ENCODE measurements at regions not wholly inside any gene's neighbourhood (a gene's known extent, or its start where the extent isn't known, plus 50 kb on each side); places are given as distances from the start of the nearest gene placed in this dataset.

DNA sequence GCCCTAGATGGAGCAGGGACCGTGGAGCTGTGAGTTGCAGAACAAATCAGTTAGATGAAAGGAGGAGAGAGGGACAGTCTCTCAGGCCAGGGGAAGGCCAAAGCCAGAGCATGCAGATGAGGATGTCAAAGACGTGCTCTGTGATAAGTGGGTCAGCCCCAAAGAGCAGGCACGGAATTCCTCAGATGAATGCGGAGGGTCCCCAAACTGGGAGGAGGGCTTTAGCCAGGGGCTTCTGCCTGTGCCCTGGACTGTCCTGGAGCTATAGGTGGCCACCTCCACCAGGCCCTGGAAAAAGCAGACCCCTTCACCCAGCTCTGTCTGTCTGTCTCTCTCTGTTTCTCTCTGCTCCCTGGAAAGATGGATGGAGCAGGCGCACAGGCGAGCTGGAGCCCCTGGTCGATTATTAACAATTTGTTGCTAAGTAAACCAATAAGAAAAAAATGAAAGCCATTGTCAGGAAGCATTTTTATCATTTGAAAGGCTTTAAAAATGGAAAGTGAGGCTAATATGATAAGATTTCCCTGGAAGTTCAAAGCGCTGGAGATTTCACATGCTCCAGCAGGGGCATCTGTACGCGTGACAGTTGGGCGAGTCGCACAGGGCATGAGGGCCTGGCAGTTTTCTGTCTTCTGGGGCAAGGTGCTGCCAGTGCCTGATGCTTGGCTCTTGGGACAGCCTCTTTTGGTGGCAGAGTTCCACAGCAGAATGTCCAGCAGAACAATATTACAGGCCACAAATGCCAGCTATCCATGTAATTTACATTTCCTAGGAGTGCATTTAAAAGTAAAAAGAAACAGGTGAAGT is 241.0 kb downstream of the GLI2 start:
- no peaks in the 10 kb centered on the region for H4K20me1 ChIP-seq (ENCODE audit: insufficient read depth, poor library complexity, severe bottlenecking)

GRCh38 chr2:120977582-120978358 is 242.1 kb downstream of the GLI2 start:
- H3K9me2 ChIP-seq (replicated peaks; ENCODE audit: insufficient read depth), result no peaks in the 10 kb centered on the region
- H3K9me3 ChIP-seq (ENCODE audit: low read depth), result no peaks in the 10 kb centered on the region
- WGBS (ENCODE audit: low lambda C conversion rate, missing lambda C conversion rate), result 96% methylated on average over 21 of the region's 25 CpGs
- H4K20me1 ChIP-seq (ENCODE audit: insufficient read depth, poor library complexity, severe bottlenecking), result no peaks in the 10 kb centered on the region
- no peak overlapping the region for H3K27ac ChIP-seq
- H3K4me2 ChIP-seq, result no peak overlapping the region
- no peak for DNase-seq (ENCODE audit: low spot score)
- no peak overlapping the region for H3K4me3 ChIP-seq
- H2AFZ ChIP-seq, result no peak overlapping the region
- TF ChIP-seq CTCF (IDR thresholded peaks at IDR 0.05; ENCODE audit: poor library complexity) (no peak), EZH2phosphoT487 (IDR thresholded peaks at IDR 0.05; ENCODE audit: low read depth, severe bottlenecking, unreplicated experiment) (no peak), EZH2 (IDR thresholded peaks at IDR 0.05; ENCODE audit: borderline replicate concordance) (no peak)
- H3K4me1 ChIP-seq (ENCODE audit: insufficient read depth), result no peaks in the 10 kb centered on the region
- peaks cover 13% of the 10 kb centered on the region for H3K27me3 ChIP-seq
- H3K79me2 ChIP-seq, result no peaks in the 10 kb centered on the region
- no peaks in the 10 kb centered on the region for H3K36me3 ChIP-seq (replicated peaks; ENCODE audit: insufficient read depth, low read depth)

More for the DNA sequence above, 241.0 kb downstream of the GLI2 start:
- Histone ChIP-seq H3K36me3 (replicated peaks; ENCODE audit: insufficient read depth, low read depth) (no peaks in the 10 kb centered on the region), H3K27me3 (peaks cover 12% of the 10 kb centered on the region), H3K79me2 (no peaks in the 10 kb centered on the region), H3K9me3 (ENCODE audit: low read depth) (no peaks in the 10 kb centered on the region), H3K4me3 (no peak overlapping the region), H3K4me2 (no peak overlapping the region), H3K9me2 (replicated peaks; ENCODE audit: insufficient read depth) (no peaks in the 10 kb centered on the region), H3K4me1 (ENCODE audit: insufficient read depth) (no peaks in the 10 kb centered on the region), H3K27ac (no peak overlapping the region), H2AFZ (no peak overlapping the region)
- no peak for DNase-seq (ENCODE audit: low spot score)
- WGBS (ENCODE audit: low lambda C conversion rate, missing lambda C conversion rate), result 71% methylated on average over 12 of the region's 12 CpGs
- no peak for TF ChIP-seq EZH2 (IDR thresholded peaks at IDR 0.05; ENCODE audit: borderline replicate concordance)
- no peak for TF ChIP-seq CTCF (IDR thresholded peaks at IDR 0.05; ENCODE audit: poor library complexity)
- peak; percentile 92 for TF ChIP-seq EZH2phosphoT487 (IDR thresholded peaks at IDR 0.05; ENCODE audit: low read depth, severe bottlenecking, unreplicated experiment)

DNA sequence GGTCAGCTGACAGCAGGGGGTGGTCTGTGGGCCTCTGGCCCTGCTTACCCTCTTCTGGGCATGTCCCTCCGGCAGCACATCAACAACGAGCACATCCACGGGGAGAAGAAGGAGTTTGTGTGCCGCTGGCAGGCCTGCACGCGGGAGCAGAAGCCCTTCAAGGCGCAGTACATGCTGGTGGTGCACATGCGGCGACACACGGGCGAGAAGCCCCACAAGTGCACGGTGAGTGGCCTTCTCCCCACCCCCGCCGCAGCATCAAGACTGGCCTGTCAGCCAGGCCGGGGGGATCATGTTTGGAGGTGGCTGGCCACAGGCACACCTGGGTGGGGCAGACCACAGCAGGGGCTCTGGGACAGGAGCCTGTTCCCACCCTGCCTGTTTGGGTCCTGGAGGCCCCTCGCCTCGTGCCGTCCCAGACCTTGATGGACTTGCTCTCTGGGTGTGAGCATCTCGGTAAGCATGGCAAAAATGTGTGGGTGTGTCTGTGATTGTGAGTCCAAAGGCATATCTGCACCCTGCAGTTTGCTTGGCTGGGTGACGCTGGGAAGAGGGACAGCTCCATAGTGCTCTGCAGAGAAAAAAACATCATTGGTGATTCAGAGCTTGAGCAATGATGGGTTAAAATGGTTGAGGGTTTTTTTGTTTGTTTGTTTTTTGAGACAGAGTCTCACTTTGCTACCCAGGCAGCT is 242.8 kb downstream of the GLI2 start:
- Histone ChIP-seq H3K36me3 (replicated peaks; ENCODE audit: insufficient read depth, low read depth) (no peaks in the 10 kb centered on the region), H3K4me1 (ENCODE audit: insufficient read depth) (no peaks in the 10 kb centered on the region), H3K4me2 (no peak overlapping the region), H3K9me3 (ENCODE audit: low read depth) (no peaks in the 10 kb centered on the region), H2AFZ (no peak overlapping the region), H4K20me1 (ENCODE audit: insufficient read depth, poor library complexity, severe bottlenecking) (no peaks in the 10 kb centered on the region), H3K4me3 (no peak overlapping the region), H3K79me2 (no peaks in the 10 kb centered on the region), H3K27ac (no peak overlapping the region), H3K27me3 (peaks cover 13% of the 10 kb centered on the region), H3K9me2 (replicated peaks; ENCODE audit: insufficient read depth) (no peaks in the 10 kb centered on the region)
- TF ChIP-seq EZH2phosphoT487 (IDR thresholded peaks at IDR 0.05; ENCODE audit: low read depth, severe bottlenecking, unreplicated experiment) (no peak), CTCF (IDR thresholded peaks at IDR 0.05; ENCODE audit: poor library complexity) (no peak), EZH2 (IDR thresholded peaks at IDR 0.05; ENCODE audit: borderline replicate concordance) (no peak)
- no peak for DNase-seq (ENCODE audit: low spot score)
- 91% methylated on average over 19 of the region's 20 CpGs for WGBS (ENCODE audit: low lambda C conversion rate, missing lambda C conversion rate)
